GM21723 (cell line): ENCODE measurements at regions not wholly inside any gene's neighbourhood (a gene's known extent, or its start where the extent isn't known, plus 50 kb on each side); places are given as distances from the start of the nearest gene placed in this dataset.
"Not testable (repeated sequence)": the region's sequence is repeated elsewhere in the genome, so short reads cannot be mapped to it uniquely, and the experiment has no call there.

ENCODE experiments used
- ATAC-seq: cut with Tn5 transposase; IDR thresholded peaks from one replicate; pipeline ENCODE4 v1.9.1; 2021; ENCODE audit warnings: mild to moderate bottlenecking, moderate library complexity; ENCODE audit not compliant: unreplicated experiment

DNA sequence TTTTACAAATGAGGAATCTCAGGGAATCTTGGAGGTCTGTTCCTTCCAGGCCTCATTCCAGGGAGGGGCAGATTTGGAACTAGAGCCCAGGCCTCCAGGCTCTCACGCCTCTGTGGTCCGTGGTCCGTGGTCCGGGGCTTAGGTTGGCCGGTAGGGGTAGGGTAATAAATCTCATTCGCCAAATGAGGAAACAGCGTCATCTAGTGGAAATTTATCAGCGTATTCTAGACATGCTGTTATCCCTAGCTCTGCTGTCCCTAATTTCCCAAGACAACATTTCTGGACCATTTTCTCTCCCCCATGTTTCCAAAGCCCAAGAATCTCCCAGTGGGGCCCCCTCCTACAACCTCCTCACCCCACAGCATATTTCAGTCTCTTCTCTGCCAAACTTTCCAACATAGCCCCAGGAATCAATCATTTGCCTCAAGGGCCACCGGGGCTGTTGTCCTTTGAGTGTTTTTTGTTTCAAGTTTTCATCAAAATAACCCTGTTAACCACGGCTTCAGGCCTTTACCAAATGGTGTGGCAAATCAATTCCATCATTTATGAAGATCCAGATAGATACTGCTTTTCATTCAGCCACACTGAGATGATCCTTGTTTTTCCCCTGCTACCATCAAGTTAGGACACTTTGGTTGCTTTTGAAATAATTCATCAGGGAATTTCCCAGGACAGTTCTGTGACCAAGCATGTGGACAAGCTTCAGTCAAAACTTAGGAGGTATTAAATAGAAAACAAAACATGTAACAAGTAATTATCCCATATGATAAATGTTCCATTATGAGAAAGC, 126.8 kb downstream of the ALDH8A1 start:
- peak; percentile 88 for ATAC-seq

DNA sequence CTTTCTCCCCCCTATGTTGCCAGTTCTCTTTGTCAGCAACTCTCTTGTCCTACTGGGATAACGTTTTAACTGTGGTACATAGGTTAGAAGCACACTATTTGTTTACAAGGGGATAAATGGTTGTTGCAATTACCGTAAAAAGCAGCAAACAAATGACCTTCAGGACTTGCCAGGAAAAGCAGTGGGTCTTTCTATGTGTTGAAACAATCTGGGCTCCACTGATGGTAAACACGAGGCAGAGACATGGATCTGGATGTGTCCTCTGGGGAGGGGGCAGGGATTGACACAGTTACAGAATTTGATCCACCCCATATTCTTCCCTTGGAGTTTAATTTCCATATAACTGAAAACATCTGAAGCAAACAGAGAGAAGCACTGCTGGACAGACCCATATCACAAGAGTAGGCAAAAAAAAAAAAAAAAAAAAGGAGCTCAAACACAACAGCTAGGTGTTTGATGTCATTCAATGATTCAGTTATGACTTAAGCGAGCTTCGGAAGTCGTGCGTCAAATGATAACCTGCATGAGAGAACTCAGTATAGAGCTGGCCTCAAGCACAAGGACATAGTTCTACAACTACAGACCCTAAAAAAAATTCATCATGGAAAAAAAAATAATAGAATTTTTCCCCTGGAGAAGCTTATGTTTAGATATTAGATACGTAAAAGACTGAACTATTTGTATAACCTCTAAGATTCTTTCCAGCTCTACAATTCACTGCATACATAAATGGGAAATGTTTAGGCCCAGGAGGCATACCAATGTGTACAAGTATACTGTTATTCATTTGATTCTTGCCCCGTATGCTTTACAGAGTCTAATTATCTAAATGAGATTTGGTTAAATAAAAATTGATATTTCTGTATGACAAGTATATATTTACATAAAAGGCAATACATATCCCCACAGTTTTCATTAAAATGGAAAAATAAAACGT, 127.7 kb downstream of the ALDH8A1 start:
- ATAC-seq = no peak

DNA sequence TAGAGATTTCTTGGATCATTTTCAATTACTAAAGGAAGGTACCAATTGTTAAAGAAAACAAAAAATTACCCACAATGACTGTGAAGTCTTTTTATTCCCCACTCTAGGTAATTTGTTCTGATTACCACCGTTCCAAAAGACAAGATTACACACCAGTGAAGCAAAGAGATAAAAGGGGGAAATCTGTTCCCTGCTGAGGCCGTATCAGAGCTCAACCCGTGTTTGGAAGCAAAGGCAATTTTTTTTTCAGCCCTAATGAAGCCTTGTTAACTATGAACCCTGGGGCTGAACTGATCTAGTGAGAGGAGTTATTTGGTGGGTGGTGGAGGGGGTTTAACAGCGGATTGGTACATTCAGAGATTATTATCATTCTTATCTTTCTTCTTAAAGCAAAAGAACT, 128.5 kb downstream of the ALDH8A1 start:
- ATAC-seq = no peak

DNA sequence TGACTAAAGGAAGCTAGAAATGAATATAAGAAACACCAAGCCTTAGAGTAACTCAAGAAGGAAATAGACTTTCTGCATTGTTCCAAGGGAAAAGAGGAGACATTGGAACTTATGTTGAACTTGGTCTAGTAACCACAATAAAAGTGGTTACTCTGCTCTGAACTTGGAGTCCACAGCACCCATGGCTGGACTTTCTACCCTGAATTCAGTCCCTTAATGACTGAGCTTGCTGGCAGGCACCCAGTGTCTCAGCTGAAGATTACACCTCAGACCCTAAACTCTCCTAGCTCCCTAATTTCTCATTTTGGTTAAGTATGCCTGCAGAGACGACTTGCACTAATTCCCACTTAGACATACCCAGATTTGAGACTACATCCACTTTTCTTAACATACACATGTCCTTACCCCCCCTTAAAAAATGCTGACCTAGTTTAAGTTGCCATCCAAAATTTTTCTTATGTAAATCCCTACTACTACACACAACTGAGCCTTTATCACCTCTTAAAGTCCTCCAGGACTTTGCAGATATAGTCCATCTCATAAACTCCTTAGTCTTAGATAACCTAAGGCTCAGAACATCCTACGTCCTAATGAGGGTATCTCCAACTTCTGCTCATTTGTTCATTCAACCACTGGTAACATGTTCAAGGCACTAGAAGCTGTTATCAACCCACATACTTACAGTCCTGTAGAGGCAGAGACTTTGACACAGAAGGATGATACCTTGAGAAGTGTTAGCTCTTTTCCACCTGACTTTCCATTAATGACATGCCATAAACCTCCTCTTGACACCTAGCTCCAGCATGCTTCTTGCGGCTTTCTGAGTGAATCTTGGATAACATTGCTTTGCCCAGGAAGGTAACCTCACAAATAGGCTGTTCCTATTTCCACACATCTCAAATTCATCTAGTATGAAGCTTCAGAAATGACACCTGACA, 129.8 kb downstream of the ALDH8A1 start:
- ATAC-seq = no peak

DNA sequence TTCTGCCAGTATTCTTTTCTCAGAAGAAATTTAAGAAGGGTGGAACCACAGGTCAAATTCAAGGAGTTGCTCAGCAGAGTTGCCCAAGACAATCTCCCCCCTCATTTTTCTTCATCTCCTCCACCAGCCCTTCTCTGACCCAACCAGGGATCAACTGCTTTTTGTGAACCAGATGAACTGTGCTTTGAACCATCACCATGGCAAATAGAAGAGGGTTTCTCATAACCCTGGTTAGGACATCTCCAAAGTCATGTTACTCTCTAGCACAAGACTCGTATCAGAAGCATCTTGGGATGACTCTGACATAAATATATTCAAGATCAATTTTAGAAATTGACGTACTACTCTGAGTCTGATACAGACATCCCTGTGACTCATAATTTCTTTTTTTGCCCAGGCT, 130.7 kb downstream of the ALDH8A1 start:
- ATAC-seq = no peak

DNA sequence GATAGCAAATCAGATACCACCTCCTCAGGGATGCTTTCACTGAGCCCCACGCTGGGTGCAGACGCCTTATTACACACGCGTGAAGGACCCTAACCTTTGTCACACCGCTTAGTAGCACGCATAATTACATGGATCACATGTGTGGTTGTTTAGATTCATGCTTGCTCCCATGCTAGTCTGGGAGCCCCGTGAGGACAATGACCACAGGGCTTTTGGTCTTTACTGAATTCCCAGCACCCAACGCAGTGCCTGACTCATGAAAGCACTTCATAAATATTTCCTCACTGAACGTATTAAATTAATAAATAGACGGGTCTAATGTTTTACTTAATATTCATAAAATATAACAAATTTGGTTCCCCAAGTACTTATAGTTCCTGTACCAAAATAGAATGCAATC, 132.5 kb downstream of the ALDH8A1 start:
- no peak for ATAC-seq

DNA sequence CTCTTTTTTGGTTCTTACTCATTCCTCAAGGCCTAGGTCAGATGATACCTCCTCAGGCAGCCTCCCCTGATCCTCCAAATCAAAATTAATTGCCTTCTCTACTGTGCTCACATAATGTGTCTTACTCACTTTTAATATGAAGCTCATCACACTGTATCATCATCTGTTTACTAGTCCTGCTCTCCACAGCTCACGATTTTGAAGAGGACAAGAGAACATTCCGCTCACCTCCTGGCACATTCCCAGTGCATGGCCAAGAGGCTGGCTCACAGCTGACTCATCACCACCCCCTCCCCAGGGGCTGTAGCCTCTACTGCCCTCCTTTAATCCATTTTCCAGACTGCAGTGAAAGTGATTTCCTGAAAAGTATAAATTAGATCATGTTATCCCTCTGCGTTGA, 133.1 kb downstream of the ALDH8A1 start:
- ATAC-seq = no peak

DNA sequence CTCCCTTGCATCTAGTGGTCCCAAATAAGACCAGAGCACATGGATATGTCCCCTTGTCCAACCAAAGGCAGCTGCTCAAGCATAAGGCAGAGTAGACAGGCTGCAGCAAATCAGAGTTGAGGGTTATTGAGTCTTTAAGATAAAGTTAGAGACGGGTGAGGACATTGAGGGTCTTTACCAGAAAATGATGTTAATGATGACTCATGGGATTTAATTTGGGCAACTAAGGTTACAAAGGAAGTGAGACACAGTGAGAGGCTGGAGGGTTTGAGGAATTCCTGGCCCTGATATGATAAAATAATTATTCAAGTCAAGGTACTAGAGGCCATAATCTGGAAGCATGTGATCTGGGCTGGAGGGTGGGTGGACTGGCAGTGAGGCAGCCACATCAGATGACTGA, 133.6 kb downstream of the ALDH8A1 start:
- ATAC-seq = no peak

DNA sequence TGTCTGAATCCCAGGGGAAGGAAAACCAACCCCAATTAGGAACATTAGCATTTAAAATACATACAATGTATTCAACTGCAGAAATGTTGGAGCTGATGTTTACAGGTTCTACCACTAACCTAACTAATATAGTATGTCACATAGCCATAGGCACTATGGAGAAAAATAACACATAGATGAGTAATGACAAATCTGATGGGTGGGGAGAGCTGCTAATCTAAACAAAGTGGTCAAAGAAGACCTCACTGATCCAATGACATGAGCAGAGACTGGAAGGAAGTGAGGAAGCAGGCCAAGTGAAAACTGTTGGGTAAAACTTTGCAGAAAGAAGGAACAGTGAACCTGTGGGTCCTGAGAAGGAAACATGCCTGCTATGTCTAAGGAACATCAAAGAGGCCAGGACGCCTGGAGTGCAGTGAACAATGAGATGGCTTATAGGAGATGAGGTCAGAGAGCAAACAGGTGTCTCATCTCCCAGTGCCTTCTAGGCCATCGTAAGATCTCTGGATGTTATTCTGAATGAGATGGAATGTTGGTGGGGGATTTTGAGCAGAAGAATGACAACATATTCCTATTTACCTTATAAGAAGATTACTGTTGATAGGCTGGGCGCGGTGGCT, 135.7 kb downstream of the ALDH8A1 start:
- ATAC-seq = no peak

DNA sequence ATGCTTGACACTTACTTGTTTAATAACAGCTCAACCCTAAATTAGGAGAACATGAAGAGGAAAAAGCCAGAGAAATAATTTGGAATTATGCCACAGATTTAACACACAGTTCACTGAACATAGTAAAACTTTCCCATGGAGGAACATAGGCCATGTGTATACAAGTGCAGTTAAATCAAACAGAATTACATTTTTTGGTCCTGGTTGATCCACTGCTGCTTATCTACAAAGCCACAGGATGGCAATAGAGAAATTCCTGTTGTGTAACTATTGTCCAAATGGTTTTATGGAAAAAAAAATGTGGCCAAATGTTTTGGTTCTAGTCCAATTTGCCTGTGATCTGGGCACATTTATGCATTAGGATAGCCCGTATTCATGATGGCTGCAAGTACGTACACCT, 136.8 kb downstream of the ALDH8A1 start:
- no peak for ATAC-seq

DNA sequence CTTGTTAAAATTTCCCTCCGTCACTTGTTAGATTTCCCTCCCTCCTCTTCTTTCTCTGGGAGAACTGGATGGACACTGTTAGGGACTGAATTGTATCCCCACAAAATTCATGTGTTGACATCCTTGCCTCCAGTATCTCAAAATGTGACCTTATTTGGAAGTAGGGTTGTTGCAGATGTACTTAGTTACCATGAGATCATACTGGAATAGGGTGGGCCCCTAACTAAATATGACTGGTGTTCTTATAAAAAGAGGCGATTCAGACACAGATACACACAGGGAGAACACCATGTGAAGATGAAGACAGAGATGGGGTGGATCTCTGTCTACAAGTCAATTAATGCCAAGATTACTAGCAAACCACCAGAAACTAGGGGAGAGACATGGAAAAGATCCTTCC, 139.5 kb downstream of the ALDH8A1 start:
- ATAC-seq = no peak

DNA sequence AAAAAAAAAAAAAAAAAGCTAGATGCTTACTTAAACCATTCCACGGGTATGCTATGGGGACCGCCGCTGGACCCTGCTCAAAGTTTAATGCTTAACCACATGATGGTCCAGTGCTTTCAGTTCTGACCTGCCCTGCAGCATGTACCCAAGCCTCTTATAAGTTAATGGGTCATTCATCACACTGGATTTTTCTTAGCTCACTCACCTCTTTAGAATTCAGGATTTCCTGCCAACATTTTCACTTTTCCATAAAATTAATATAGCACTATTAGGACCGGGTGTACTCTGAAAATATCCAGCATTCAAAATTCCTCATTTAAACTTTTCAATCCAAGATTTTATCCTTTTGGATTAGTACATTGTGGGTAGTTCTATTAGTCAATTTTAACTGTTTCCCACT, 140.8 kb downstream of the ALDH8A1 start:
- no peak for ATAC-seq

DNA sequence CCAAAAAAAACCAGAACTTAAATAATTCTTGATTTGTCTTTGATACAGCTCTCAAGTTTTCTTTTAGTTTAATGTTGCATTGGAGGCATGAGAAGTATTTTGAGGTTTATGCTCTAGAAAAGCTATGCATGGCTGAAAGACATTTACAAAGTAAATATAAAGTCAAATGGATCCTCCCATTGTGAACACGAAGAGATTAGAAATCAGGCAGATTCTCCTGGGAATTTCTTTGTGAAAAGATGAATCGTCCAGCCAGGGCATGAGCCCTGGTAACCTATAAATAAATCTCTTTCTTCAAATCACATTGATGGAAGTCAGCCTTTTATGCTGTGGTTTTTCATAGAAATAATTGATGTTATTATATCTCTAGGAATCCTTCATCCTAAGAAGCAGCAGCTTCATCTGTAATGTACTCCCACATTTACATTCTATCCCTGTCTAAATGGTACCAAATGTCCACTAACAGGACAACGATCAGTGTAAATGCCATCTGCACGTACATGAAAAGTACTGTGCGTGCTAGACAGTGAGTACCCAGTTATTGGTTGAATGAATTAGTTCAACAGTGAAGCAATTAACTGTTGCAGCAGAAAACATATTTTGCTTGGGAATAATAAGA, 143.6 kb downstream of the ALDH8A1 start:
- ATAC-seq = no peak

DNA sequence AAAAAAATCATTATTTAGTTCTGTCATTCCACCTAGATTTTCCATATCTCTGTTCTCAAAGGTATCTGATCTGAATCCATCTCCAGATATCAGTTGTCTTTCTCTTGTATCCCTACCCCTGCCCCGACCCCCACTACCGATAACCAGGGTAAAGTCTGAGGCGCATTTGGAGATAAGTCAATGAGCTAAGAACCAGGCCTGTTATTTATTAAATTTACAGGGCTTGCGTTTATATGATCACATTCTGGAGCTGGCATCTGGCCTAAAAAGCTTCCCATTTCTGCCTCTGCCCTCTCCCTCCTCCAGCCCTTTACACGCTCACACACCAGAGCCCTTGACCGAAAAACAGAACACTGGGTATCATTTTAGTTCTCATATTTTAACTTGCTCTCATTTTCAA, 144.7 kb downstream of the ALDH8A1 start:
- ATAC-seq = no peak

DNA sequence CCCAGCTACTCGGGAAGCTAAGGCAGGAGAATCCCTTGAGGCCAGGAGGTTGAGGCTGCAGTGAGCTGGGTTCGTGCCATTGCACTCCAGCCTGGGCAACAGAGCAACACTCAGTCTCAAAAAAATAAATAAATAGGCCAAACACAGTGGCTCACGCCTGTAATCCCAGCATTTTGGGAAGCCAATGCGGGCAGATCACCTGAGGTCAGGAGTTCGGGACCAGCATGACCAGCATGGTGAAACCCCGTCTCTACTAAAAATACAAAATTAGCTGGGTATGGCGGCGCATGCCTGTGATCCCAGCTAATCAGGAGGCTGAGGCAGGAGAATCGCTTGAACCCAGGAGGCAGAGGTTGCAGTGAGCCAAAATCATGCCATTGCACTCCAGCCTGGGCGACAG, 145.6 kb downstream of the ALDH8A1 start:
- ATAC-seq = not testable (repeated sequence)

DNA sequence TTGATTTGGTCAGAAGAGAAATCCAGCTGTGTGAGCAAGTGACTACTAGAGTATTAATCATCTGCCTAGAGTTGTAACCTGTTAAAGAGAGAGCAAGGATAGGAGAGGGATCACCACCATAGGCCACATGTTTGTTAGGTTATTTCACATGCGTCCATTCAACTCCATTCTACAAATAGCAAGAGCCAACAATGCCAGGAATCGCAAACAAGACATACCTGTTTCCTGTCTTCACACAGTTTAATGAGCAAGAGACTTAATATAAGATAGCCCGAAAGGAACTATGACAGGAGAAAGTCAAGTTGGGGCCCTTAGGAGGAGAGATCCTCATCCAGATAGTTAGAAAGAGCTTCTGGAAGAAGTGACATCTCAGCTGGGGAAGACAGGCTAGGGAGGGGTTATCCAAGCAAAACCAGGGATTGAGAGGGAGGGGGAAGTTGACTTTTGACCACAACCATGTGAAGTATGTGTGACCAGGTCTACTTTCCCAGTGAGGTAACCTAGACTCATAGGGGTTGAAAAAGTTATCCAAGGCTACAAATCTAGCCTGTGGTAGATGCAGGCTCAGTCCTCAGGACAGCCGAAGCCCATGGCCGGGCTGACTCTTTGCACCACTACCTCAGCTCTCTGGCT, 147.4 kb downstream of the ALDH8A1 start:
- no peak for ATAC-seq

DNA sequence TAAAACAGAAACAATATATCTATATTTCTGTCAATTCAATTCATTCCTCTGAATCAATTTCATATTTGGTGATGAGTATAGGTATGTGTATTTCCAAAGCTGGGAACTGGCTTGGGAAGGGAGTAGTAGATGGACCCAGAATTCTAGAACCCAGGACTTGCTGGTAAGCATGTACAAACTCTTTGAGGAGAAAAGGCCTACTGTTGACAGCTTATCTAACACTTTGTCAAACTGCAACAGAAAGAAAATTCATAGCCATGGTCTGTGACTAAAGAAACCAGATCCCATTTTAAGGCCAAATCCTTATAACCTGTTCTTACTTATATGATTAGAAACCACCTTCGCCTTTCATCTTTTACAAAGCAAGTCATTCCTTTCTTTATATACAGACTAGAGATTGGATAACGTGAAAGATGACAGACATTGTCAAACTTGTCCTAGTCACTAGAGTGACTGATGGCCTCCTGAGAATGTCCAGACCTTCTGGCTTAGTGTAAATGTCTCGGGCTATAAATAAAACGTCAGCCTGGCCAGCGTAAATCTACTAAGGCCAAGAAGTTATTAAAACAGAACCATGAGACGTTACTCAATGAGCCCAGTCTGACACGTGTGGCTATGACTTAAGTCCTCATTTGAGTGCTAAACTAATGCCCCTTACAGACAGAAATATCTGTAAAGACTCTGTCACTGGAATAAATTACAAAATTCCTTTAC, 152.3 kb downstream of the ALDH8A1 start:
- ATAC-seq = no peak

DNA sequence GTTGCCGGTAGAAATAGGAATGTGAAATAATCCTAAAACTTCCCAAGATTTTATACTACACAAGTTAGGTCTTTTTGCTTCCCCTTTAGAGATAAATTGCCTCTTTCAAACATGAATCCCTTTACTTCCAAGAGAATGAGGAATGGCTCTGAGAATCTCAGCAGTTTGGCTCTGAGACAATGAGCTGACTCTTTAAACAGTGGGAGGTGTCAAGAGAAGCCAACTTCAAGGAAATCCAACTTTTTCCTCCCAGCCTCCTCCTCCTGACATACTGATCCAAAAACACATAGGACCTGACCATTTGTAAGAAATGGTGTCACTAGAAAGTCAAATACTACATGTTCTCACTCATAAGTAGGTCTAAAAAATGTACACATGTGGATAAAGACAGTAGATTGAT, 154.2 kb downstream of the ALDH8A1 start:
- no peak for ATAC-seq

DNA sequence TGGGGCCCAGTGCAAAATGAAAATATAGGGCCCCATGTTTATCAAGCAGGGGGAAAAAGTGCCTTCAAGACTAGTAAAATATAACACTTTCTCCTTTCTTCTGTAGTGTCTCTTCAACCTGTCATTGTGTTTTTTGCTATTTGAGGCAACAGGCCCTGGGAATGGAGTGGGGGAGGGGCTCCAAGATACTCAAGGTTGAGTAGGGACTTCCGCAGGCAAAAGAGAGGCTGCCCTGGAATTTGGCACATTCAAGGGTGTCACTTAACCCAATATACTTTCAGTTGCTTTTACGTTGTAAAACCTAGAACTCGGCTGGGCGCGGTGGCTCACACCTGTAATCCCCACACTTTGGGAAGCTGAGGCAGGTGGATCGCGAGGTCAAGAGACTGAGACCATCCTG, 154.9 kb downstream of the ALDH8A1 start:
- ATAC-seq = no peak
